Neural progenitor cell (in vitro differentiated cells): ENCODE measurements at regions not wholly inside any gene's neighbourhood (a gene's known extent, or its start where the extent isn't known, plus 50 kb on each side); places are given as distances from the start of the nearest gene placed in this dataset.

Experiments used
- CTCF ChIP-seq: fragments of 200-600 bp; sonication (generic); IDR thresholded peaks from 2 replicates; pipeline ENCODE4 v1.5.1; 2017; ENCODE audit warnings: antibody characterized with exemption, mild to moderate bottlenecking
- EZH2 ChIP-seq: fragments of 200-600 bp; sonication (generic); IDR thresholded peaks from 2 replicates; pipeline ENCODE4 v1.6.1; 2017; ENCODE audit warnings: antibody characterized with exemption, mild to moderate bottlenecking, moderate library complexity
- EZH2phosphoT487 ChIP-seq: fragments of 200-600 bp; sonication (generic); IDR thresholded peaks from 2 replicates; pipeline ENCODE4 v1.6.1; 2017; ENCODE audit warnings: antibody characterized with exemption

- TF ChIP-seq CTCF (no peak), EZH2 (no peak), EZH2phosphoT487 (no peak)
These were observed 120.1 kb downstream of the NUFIP1 start for GRCh38 chr13:44869167-44869566.
